Left renal cortex interstitium (tissue), 4 donors: ENCODE measurements at regions not wholly inside any gene's neighbourhood (a gene's known extent, or its start where the extent isn't known, plus 50 kb on each side); places are given as distances from the start of the nearest gene placed in this dataset.

ENCODE experiments used
- DNase-seq, 4 donors: peaks; one replicate each; pipeline ENCODE4 v3.0.0-alpha.2; 2013; ENCODE audit warnings: low read depth in 4 of 4, low spot score in 2 of 4, missing footprints in 1 of 4

- DNase-seq, result no peak
Measured at GRCh38 chr18:77560341-77560992, 310.8 kb downstream of the GALR1 start.

- no peak for DNase-seq
Measured at GRCh38 chr18:77566604-77567003, 317.0 kb downstream of the GALR1 start.

GRCh38 chr18:77567205-77567604 lies 317.6 kb downstream of the GALR1 start:
- no peak for DNase-seq

- no peak for DNase-seq
Measured at GRCh38 chr18:77571743-77572142, 322.1 kb downstream of the GALR1 start.

GRCh38 chr18:77572537-77572936 lies 322.9 kb downstream of the GALR1 start:
- no peak for DNase-seq

- no peak for DNase-seq
Measured at GRCh38 chr18:77573571-77573970, 323.9 kb downstream of the GALR1 start.

GRCh38 chr18:77590943-77591515 lies 341.4 kb downstream of the GALR1 start:
- no peak for DNase-seq

GRCh38 chr18:77597726-77598125 lies 348.1 kb downstream of the GALR1 start:
- no peak for DNase-seq

GRCh38 chr18:77600674-77601073 lies 351.0 kb downstream of the GALR1 start:
- DNase-seq, result no peak

GRCh38 chr18:77601567-77601966 lies 351.9 kb downstream of the GALR1 start:
- no peak for DNase-seq

GRCh38 chr18:77607087-77607486 lies 357.4 kb downstream of the GALR1 start:
- no peak for DNase-seq

- no peak for DNase-seq
Measured at GRCh38 chr18:77608807-77609206, 359.2 kb downstream of the GALR1 start.

- DNase-seq, result no peak
Measured at GRCh38 chr18:77617694-77618093, 368.0 kb downstream of the GALR1 start.

- DNase-seq, result no peak
Measured at GRCh38 chr18:77619525-77619924, 369.9 kb downstream of the GALR1 start.

- DNase-seq, result no peak
Measured at GRCh38 chr18:77622009-77622692, 372.5 kb downstream of the GALR1 start.

- no peak for DNase-seq
Measured at GRCh38 chr18:77632758-77633157, 383.1 kb downstream of the GALR1 start.

- DNase-seq, result no peak
Measured at GRCh38 chr18:77634494-77634893, 384.8 kb downstream of the GALR1 start.

GRCh38 chr18:77635451-77635850 lies 385.8 kb downstream of the GALR1 start:
- DNase-seq, result no peak

GRCh38 chr18:77635858-77636257 lies 386.2 kb downstream of the GALR1 start:
- no peak for DNase-seq

GRCh38 chr18:77645170-77645872 lies 395.7 kb downstream of the GALR1 start:
- no peak for DNase-seq

GRCh38 chr18:77647472-77647871 lies 397.8 kb downstream of the GALR1 start:
- no peak for DNase-seq

GRCh38 chr18:77648411-77648810 lies 398.8 kb downstream of the GALR1 start:
- no peak for DNase-seq
